ENCODE measurements at regions not wholly inside any gene's neighbourhood (a gene's known extent, or its start where the extent isn't known, plus 50 kb on each side); places are given as distances from the start of the nearest gene placed in this dataset.
A peak's percentile ranks its signal among the peaks of the same experiment; 100 is the strongest.
"Not testable (repeated sequence)": the region's sequence is repeated elsewhere in the genome, so short reads cannot be mapped to it uniquely, and the experiment has no call there.

DNA sequence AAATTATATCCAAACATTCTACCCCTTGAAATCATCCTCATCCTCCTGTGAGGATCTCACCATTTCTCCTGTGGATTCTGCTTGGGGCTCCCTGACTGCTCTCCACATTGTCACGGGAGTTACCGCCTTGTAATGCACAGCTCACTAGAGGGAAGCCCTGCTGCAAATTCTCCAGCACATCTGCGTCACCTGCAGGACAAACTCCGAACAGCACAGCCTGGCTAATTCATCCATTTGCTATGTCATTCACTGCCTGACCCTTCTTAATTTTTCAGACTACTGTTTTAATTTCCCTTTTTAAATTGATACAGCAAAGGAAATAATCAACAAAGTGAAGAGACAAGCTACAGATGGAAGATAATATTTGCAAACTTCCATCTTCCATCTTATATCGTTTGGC lies 627.4 kb downstream of the FBXO15 start:
- ATAC-seq, result no peak

- not testable (repeated sequence) for ATAC-seq
Observed at GRCh38 chr18:73516056-73516455, 631.6 kb downstream of the FBXO15 start.

DNA sequence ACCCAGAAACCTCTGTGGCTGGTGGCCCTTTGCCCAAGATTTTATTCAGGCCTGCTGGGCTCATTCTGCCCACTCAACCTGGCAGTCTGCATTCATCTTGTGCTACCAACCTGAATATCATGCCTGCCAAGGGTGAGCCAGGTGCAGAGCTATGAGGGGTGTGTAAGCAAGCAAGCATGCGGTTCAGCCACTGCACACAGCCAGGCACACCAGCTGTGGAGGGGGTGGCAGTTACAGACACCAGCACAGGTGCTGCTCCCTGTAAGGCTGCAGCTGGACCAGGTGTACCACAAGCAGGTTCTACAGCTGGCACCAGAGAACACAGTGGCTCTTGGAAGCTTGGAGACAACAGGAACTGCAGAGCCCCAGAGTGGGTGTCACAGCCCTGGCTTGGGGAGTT lies 633.2 kb downstream of the FBXO15 start:
- ATAC-seq, result peak; percentile 52

DNA sequence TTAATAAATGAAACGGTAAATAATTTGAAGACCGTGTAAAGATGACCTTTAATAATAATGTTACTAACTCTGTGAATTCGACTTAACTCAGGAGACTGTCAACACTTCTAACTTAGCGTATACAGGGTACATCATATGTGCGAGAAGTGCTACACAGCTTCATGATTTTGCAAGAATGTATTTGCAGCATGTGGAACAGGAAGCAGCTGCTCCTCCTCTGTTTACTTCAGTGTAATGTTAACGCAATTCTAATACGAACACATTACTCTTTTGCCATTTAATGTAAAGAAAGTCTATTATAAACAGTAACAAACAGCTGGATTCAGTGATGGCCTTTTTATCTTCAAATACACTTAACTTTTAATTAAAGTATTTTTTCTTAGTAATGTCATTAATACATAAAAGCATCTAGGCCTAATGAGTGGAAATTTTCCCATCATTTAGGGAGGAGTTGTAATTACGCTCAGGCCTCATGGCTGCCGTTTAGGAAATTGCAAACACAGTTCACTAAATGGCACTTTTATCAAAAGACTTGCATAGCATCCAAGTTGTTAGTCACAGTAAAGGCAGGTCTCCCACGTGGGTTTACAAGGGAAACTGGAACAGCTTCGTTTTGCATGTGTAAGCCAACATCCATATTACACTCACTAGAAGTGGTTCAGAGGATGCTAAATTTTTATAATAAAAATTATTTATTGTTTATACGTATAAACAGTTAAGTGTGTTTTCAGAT lies 635.7 kb downstream of the FBXO15 start:
- ATAC-seq, result no peak

DNA sequence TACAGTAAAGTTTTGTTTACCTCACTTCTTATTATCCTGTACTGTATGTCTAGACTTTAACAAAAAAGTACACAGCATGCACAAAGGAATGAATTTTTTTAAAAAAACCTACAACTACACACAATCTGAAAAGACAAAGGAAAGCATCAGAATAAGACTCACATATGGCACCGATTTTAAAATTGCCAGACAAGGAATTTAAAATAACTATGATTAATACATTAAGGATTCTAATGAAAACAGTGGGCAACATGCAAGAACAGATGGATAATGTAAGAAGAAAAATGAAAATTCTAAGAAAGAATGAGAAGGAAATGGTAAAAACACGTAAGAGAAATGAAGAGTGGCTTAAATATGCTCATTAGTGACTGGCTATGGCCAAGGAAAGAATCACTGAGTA lies 638.2 kb downstream of the FBXO15 start:
- ATAC-seq, result no peak

DNA sequence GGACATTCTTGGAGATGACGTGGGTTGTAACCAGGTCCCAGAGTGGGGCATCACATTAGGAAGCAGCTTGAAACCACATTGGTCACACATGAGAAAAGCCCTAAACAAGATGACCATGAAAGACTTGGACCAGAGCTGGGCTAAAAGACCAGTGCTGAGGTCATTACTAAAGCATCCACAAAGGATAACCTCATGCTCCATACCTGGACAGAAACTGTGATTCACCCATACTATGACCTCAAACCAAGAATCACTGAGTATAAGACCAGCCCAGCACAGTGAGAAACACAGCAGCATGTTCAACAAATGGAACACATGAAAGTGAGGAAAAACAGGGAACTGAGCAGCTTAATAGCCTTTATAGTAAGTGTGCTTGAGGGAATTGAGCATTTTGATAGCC lies 635.5 kb upstream of the NETO1 start:
- no peak for ATAC-seq

DNA sequence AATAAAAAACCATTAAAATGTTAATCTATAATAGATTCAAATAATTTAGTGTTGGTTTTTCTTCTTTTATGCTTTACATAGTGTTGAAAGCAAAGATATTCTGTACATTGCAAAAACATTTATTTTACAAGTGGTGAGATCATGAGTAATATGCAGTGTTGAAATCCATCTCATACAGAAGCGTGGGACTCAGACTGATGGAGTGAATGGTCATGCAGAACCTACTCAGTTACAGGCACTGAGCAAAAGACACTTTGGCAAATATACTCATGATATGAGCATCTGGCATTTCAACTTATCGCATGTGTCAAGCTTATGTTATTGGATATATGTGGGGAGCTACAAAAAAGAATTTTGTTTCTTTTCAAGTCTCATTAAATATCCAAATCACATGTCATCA lies 620.2 kb upstream of the NETO1 start:
- no peak for ATAC-seq

DNA sequence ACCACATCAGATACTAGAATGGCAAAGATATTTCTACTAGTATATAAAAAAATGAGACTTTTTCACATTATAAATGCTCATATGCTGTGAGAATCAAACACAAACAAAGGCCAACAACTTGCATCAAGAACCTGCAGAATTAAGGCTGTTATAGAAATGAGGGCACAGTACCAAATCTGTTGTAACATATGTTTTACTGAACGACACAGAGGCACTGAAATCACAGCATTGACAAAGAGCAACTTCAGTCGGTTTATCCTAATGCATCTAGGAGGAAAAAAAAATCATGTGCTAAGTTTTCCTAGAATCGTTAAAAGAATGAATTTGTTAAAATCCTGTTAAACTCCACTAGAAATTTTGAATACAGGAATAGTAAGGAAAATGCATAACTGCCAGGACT lies 617.4 kb upstream of the NETO1 start:
- ATAC-seq, result no peak

GRCh38 chr18:73482901-73483300 lies 615.1 kb upstream of the NETO1 start:
- no peak for ATAC-seq

- no peak for ATAC-seq
Observed at GRCh38 chr18:73479477-73479876, 611.7 kb upstream of the NETO1 start.

GRCh38 chr18:73478191-73478590 lies 610.4 kb upstream of the NETO1 start:
- ATAC-seq, result no peak

DNA sequence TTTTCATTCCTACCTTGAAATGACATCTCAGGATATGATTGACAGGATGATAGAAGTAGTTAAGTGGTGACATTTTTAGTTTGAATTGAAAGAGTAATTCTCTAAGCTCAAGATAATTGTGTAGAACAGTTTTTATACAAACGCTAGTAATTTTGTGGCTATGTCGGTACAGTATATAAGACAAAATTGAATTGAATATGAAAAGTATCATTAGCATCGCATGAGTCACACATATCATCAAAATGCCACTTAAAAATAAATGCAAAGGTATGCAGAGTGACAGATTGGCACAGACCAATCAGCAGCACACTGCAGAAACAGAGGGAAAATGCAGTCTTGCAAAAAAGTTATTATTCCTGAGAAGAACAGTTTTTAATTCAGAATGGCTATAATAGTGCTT lies 608.2 kb upstream of the NETO1 start:
- ATAC-seq, result no peak

GRCh38 chr18:73462092-73462491 lies 594.3 kb upstream of the NETO1 start:
- ATAC-seq, result no peak

GRCh38 chr18:73461780-73462059 lies 593.9 kb upstream of the NETO1 start:
- no peak for ATAC-seq

GRCh38 chr18:73461038-73461779 lies 593.4 kb upstream of the NETO1 start:
- no peak for ATAC-seq

GRCh38 chr18:73458186-73458964 lies 590.6 kb upstream of the NETO1 start:
- ATAC-seq, result no peak

DNA sequence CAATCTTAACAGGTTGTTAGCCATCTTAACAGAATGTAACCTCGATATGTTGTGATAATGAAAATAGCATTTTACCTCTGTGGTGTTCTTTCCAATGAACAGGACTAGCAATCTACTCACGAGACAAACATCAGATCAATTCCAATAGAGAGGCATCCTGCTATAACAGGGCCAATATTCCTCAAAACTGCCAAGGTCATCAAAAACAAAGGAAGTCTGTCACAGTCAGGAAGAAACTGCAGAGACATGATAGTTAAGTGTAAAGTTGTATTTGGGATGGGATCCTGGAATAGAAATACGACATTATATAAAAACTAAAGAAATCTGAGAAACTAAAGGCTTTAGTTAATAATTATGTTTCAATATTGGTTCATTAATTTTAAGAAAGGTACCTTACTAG lies 588.9 kb upstream of the NETO1 start:
- no peak for ATAC-seq

- ATAC-seq, result no peak
Observed at GRCh38 chr18:73452866-73453265, 585.1 kb upstream of the NETO1 start.

- no peak for ATAC-seq
Observed at GRCh38 chr18:73446502-73446901, 578.7 kb upstream of the NETO1 start.

DNA sequence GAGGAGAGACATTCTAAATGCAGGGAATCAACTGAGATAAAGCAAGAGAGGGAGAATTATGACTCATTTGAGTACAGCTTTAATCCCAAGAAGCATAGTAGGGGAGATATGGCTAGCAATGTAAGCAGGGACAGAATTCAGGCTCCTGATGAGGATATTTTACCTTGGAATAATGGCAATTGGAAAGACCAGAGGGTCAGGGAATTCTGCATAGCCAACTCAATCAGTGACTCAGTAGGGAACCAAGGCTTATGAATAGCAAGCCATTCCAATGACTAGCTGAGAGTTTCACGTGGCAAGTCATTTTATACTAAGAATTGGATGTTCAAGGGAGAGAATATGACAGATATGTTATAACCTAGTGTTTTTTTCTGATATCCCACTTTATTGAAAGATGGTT lies 563.8 kb upstream of the NETO1 start:
- no peak for ATAC-seq

DNA sequence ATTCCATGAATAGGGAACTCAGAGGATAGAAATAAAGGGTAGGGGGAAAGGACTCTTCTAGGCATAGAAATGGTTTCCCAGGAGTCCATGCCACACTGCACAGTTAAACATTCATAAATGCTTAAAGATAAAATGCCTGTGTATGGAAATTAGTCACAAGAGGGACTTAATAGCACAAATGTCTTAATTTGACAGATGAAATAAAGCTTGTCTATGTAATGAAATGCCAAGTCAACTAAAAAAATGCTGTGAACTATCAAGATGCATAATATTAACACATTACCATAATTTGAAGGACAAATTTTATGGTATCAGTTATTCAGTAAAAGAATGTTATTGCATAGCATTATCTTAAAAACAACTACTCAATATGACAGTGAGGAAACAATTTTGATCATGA lies 553.2 kb upstream of the NETO1 start:
- ATAC-seq, result no peak

- no peak for ATAC-seq
Observed at GRCh38 chr18:73419531-73419930, 551.7 kb upstream of the NETO1 start.

GRCh38 chr18:73414598-73414997 lies 546.8 kb upstream of the NETO1 start:
- ATAC-seq, result no peak

DNA sequence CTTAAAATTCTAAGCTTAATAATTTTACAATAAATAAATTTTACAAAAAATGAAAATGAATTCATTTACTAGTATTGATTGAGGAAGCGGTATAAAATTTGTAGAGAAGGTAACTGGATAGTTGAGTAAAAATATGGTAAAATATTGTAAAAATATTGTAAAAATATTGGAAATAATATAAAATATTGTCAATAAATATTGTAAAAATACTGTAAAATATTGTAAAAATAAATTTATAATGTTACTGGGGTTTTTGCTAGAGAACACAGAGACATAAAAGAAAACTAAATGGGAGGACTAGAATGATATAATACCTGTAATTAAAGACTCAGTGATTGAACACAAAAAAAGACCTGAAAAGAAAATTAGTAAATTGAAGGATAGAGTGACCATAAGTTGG lies 546.3 kb upstream of the NETO1 start:
- ATAC-seq, result no peak
